OCI-LY7 (cell line): ENCODE measurements at regions not wholly inside any gene's neighbourhood (a gene's known extent, or its start where the extent isn't known, plus 50 kb on each side); places are given as distances from the start of the nearest gene placed in this dataset.

Experiments used
- BruUV-seq: library from RNA; stranded (reverse); fragments of 400-500 nt; replicated peaks from 2 replicates; lab custom pipeline; 2021; lab: Mats Ljungman, UMichigan
- CTCF ChIA-PET: fragments of 300-600 bp; sonication (Branson Sonifier 250); formaldehyde crosslinking; loops from one replicate; lab custom pipeline; 2022; ENCODE audit warnings: antibody characterized with exemption; ENCODE audit not compliant: unreplicated experiment; lab: Charles Lee
- POLR2A ChIA-PET: fragments of 300-600 bp; sonication (Branson Sonifier 250); formaldehyde crosslinking; loops from one replicate; lab custom pipeline; 2022; ENCODE audit warnings: antibody characterized with exemption; lab: Charles Lee
- DNase-seq: peaks from one replicate; pipeline ENCODE4 v3.0.0-alpha.2; 2015; ENCODE audit warnings: low spot score
- H2AFZ ChIP-seq: fragments of 200-600 bp; sonication (generic), shearing (Covaris generic); 2 replicates; pipeline ENCODE4 v1.6.1; 2014; ENCODE audit warnings: mild to moderate bottlenecking, antibody characterized with exemption, low read length, moderate library complexity
- H3K27ac ChIP-seq: fragments of 200-600 bp; sonication (generic); 2 replicates; pipeline ENCODE4 v1.5.1; 2014; ENCODE audit warnings: mixed run types, low read depth, mild to moderate bottlenecking, moderate library complexity, low read length, inconsistent platforms; ENCODE audit not compliant: poor library complexity, severe bottlenecking
- H3K36me3 ChIP-seq: fragments of 200-600 bp; sonication (generic); 2 replicates; pipeline ENCODE4 v1.6.1; 2014; ENCODE audit warnings: mild to moderate bottlenecking, antibody characterized with exemption, low read length, moderate library complexity, mixed read lengths; ENCODE audit not compliant: insufficient read depth
- H3K4me1 ChIP-seq: fragments of 200-600 bp; sonication (generic); 2 replicates; pipeline ENCODE4 v1.5.1; 2014; ENCODE audit warnings: mild to moderate bottlenecking, low read length; ENCODE audit not compliant: insufficient read depth, poor library complexity, severe bottlenecking
- H3K4me2 ChIP-seq: fragments of 200-600 bp; sonication (generic); 2 replicates; pipeline ENCODE4 v1.6.1; 2014; ENCODE audit warnings: mild to moderate bottlenecking, low read length
- H3K4me3 ChIP-seq: fragments of 200-600 bp; sonication (generic); 2 replicates; pipeline ENCODE4 v1.5.1; 2014; ENCODE audit warnings: mild to moderate bottlenecking, low read depth, low read length; ENCODE audit not compliant: poor library complexity, severe bottlenecking
- H3K79me2 ChIP-seq: fragments of 200-600 bp; sonication (generic); 2 replicates; pipeline ENCODE4 v1.6.1; 2016; ENCODE audit warnings: low read depth, mild to moderate bottlenecking, low read length, moderate library complexity, mixed read lengths; ENCODE audit not compliant: insufficient read depth
- H3K9me2 ChIP-seq: fragments of 200-600 bp; sonication (generic); 2 replicates; pipeline ENCODE4 v1.6.1; 2016; ENCODE audit warnings: mild to moderate bottlenecking, low read length, mixed read lengths; ENCODE audit not compliant: insufficient read depth
- H3K9me3 ChIP-seq: fragments of 200-600 bp; sonication (generic); 2 replicates; pipeline ENCODE4 v1.6.1; 2014; ENCODE audit warnings: mild to moderate bottlenecking, mixed run types, low read length, mixed read lengths
- H4K20me1 ChIP-seq: fragments of 200-600 bp; sonication (generic); 2 replicates; pipeline ENCODE4 v1.6.1; 2014; ENCODE audit warnings: mild to moderate bottlenecking, antibody characterized with exemption, low read length, moderate library complexity, mixed read lengths; ENCODE audit not compliant: insufficient read depth
- EZH2phosphoT487 ChIP-seq: fragments of 200-600 bp; sonication (generic); IDR thresholded peaks from 2 replicates; pipeline ENCODE4 v1.6.1; 2018; ENCODE audit warnings: low read depth, borderline replicate concordance, mild to moderate bottlenecking, mixed run types, antibody characterized with exemption, low read length, moderate library complexity, mixed read lengths
- intact Hi-C: fragments of 100-400 bp; cut with micrococcal nuclease; formaldehyde crosslinking; loops from one replicate; pipeline ENCODE4 v1.10.0; 2022; ENCODE audit not compliant: unreplicated experiment
- TF ChIP-seq, protein P1 (sequence below): fragments of 200-600 bp; sonication (generic); conservative IDR thresholded peaks from 2 replicates; pipeline ENCODE4 v1.5.1; 2014; ENCODE audit warnings: mild to moderate bottlenecking, antibody characterized with exemption, low read length, moderate library complexity, mixed read lengths

DNA sequence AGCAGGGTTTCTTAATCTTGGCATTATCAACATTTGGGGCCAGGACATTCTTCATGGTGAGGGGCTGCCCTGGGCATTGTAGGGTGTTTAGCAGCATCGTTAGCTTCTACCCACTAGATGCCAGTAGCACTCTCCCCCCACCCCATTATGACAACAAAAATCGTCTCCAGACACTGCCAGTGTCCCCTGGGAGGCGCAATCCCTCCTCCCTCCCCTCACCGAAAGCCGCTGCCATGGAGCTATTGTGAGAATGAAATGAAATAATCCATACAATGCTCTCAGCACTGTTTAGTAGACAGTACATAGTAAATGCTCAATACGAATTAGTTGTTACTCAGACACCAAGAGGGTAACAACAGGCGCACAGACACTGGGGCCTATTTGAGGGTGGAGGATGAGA is 502.9 kb downstream of the NPIPA7 start:
- H3K4me2 ChIP-seq: no peak overlapping the region
- no peaks in the 10 kb centered on the region for H3K9me3 ChIP-seq
- no peaks in the 10 kb centered on the region for H3K79me2 ChIP-seq
- no peak overlapping the region for H3K27ac ChIP-seq
- intact Hi-C loops: no loop called here
- no peaks in the 10 kb centered on the region for H3K36me3 ChIP-seq
- H4K20me1 ChIP-seq: no peaks in the 10 kb centered on the region
- no peak overlapping the region for H3K4me3 ChIP-seq
- TF ChIP-seq, protein P1, sequence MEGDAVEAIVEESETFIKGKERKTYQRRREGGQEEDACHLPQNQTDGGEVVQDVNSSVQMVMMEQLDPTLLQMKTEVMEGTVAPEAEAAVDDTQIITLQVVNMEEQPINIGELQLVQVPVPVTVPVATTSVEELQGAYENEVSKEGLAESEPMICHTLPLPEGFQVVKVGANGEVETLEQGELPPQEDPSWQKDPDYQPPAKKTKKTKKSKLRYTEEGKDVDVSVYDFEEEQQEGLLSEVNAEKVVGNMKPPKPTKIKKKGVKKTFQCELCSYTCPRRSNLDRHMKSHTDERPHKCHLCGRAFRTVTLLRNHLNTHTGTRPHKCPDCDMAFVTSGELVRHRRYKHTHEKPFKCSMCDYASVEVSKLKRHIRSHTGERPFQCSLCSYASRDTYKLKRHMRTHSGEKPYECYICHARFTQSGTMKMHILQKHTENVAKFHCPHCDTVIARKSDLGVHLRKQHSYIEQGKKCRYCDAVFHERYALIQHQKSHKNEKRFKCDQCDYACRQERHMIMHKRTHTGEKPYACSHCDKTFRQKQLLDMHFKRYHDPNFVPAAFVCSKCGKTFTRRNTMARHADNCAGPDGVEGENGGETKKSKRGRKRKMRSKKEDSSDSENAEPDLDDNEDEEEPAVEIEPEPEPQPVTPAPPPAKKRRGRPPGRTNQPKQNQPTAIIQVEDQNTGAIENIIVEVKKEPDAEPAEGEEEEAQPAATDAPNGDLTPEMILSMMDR: no peak
- no peak for TF ChIP-seq EZH2phosphoT487
- no peaks in the 10 kb centered on the region for H3K4me1 ChIP-seq
- no peaks in the 10 kb centered on the region for H3K9me2 ChIP-seq
- POLR2A ChIA-PET: no interaction called here
- DNase-seq: no peak
- no peak overlapping the region for H2AFZ ChIP-seq
- BruUV-seq: no TSS peak
- CTCF ChIA-PET: no interaction called here

DNA sequence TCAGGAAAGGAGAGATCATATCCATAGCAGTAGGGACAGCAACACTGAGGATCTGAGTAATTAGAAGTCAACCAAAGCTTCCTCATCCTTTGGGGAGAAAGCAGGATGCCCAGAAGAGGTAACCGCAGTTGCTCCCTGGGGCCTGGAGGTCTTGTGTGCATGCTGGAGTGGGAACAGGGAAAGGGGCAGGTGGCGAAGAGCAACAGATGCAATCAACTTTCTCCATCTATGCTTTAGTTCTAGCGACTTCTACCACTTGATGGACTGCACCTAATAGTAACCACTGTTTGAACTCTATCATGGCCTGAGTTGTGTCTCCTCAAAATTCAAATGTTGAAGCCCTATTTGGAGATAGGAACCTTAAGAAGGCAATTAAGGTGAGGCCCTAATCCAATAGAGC is 503.8 kb downstream of the NPIPA7 start:
- Histone ChIP-seq H4K20me1 (no peaks in the 10 kb centered on the region), H3K9me2 (no peaks in the 10 kb centered on the region), H2AFZ (no peak overlapping the region), H3K36me3 (no peaks in the 10 kb centered on the region), H3K79me2 (no peaks in the 10 kb centered on the region), H3K9me3 (no peaks in the 10 kb centered on the region), H3K4me3 (no peak overlapping the region), H3K4me2 (no peak overlapping the region), H3K4me1 (no peaks in the 10 kb centered on the region), H3K27ac (no peak overlapping the region)
- DNase-seq: no peak
- BruUV-seq: no TSS peak
- no peak for TF ChIP-seq EZH2phosphoT487
- TF ChIP-seq, protein P1: no peak
- ChIA-PET CTCF (no interaction called here), POLR2A (no interaction called here)
- intact Hi-C loops: no loop called here

DNA sequence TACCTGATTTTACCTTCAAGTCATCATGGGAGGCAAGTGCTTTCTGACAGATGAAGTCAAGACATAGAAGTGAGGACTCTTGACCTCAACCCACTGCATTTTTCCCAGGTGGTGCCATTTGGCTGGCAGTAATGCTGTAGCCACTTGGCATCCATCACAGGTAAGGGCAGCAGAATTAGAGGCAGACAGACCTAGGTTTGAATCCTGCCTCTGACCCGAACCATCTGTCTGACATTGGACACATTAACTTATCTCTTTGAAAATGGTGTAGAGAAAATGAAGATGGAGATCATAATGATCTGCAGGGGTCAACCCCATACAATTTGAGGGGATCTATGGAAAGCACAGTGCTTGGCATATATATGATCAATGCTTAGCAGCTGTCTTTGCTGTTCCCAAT is 505.5 kb downstream of the NPIPA7 start:
- H3K4me3 ChIP-seq: no peak overlapping the region
- no peaks in the 10 kb centered on the region for H4K20me1 ChIP-seq
- no peak overlapping the region for H3K4me2 ChIP-seq
- no peaks in the 10 kb centered on the region for H3K4me1 ChIP-seq
- no peaks in the 10 kb centered on the region for H3K9me2 ChIP-seq
- no peaks in the 10 kb centered on the region for H3K79me2 ChIP-seq
- no peaks in the 10 kb centered on the region for H3K36me3 ChIP-seq
- intact Hi-C loops: no loop called here
- DNase-seq: no peak
- no peaks in the 10 kb centered on the region for H3K9me3 ChIP-seq
- POLR2A ChIA-PET: no interaction called here
- TF ChIP-seq, protein P1: no peak
- TF ChIP-seq EZH2phosphoT487: no peak
- BruUV-seq: no TSS peak
- CTCF ChIA-PET: no interaction called here
- no peak overlapping the region for H2AFZ ChIP-seq
- no peak overlapping the region for H3K27ac ChIP-seq
